HCT116 (cell line): ENCODE measurements at regions not wholly inside any gene's neighbourhood (a gene's known extent, or its start where the extent isn't known, plus 50 kb on each side); places are given as distances from the start of the nearest gene placed in this dataset.

Experiments used
- CTCF ChIP-seq, 3 experiments: fragments of 200-600 bp in 1 of 3; sonication (generic) in 1 of 3; IDR thresholded peaks in 2 of 3; conservative IDR thresholded peaks in 1 of 3; 2 replicates each; pipeline ENCODE4 v1.5.1; 2012 to 2017; ENCODE audit warnings: low read depth in 2 of 3, low read length in 2 of 3, antibody characterized with exemption in 1 of 3, borderline replicate concordance in 1 of 3, control low read depth in 1 of 3, mild to moderate bottlenecking in 1 of 3, mixed read lengths in 1 of 3, mixed run types in 1 of 3, moderate library complexity in 1 of 3; ENCODE audit not compliant: insufficient read depth in 1 of 3
- RAD21 ChIP-seq: IDR thresholded peaks from 2 replicates; pipeline ENCODE4 v1.6.1; 2012; ENCODE audit warnings: low read depth, mild to moderate bottlenecking
- ZFX ChIP-seq: fragments of 450-650 bp; IDR thresholded peaks from 2 replicates; pipeline ENCODE4 v1.6.1; 2017

DNA sequence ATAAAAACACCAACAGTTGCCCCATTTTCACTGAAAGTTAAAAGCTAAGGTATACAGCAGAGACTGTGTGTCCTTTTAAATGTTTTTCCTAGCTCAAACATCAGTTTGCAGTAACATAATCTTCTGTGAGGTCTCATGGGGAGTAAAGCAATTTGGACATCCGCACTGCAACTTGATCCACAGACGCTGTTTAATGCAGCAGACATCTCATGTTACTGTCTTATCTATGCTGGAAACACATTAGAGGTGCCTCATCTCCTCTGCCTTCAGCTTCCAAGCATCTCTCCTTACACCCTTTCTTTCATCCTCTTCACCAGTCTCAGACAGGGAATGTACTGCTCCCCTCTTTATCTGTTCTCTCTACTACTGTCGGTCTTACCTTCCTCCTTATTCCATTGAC, 53.7 kb upstream of the ATP11B start:
- TF ChIP-seq CTCF (IDR thresholded peaks at IDR 0.05 in 2 of 3, conservative IDR thresholded peaks at IDR 0.05 in 1 of 3; ENCODE audit: borderline replicate concordance in 1 of 3, insufficient read depth in 1 of 3, low read depth in 2 of 3, low read length in 2 of 3) (no peak), ZFX (no peak), RAD21 (no peak)
